ENCODE measurements at regions not wholly inside any gene's neighbourhood (a gene's known extent, or its start where the extent isn't known, plus 50 kb on each side); places are given as distances from the start of the nearest gene placed in this dataset.

DNA sequence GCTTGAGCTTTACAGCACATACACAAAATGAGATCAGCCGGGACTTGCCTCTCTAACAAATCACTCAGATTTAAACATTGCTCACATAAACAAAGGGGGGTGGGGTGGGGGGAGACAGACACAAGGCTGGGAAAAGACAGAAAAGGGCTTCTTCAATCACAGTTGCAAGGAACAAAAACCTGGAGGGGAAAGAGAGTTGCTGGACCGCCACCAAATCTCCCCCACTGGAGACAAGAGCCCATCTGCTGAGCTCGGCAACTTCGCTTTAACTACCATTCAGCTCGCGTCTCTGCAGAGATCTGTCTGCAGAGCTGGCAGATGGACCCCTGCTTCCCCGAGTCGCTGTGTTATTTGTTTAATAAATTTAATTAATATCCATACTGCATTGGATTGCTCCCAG, 165.0 kb downstream of the RCN1 start:
- no peaks in the 10 kb centered on the region for H3K4me1 Mint-ChIP-seq
- peaks cover 23% of the 10 kb centered on the region for H3K27me3 Mint-ChIP-seq
- ATAC-seq (replicated peaks; ENCODE audit: extremely low read depth, poor library complexity, severe bottlenecking) (no peak), DNase-seq (ENCODE audit: low spot score in 2 of 2) (no peak)
- H3K36me3 Mint-ChIP-seq (ENCODE audit: insufficient read depth): no peaks in the 10 kb centered on the region
- no peak overlapping the region for H3K4me3 Mint-ChIP-seq
- H3K9me3 Mint-ChIP-seq: no peaks in the 10 kb centered on the region
- H3K27ac Mint-ChIP-seq (ENCODE audit: low read depth): no peak overlapping the region

DNA sequence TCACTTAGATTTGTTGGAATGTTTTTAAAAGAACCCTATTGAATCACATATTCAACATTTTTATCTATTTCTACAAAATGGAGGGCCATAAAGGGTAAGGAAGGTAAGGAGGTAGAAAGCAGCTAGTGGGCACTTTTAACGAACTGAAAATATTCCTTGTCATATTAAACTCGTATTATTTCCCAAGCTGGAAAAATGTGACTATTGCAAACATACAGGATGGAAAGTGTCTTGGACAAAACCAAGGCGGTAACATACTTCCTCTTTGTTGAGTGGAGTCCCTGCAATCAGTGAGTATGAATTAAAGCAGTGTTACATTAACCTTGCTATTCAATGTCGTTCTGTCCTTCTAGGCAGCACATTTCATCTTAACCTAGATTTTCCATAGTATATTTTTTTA, 165.6 kb downstream of the RCN1 start:
- no peaks in the 10 kb centered on the region for H3K36me3 Mint-ChIP-seq (ENCODE audit: insufficient read depth)
- no peak for DNase-seq (ENCODE audit: low spot score in 2 of 2)
- no peak for ATAC-seq (replicated peaks; ENCODE audit: extremely low read depth, poor library complexity, severe bottlenecking)
- H3K4me1 Mint-ChIP-seq: no peaks in the 10 kb centered on the region
- H3K9me3 Mint-ChIP-seq: no peaks in the 10 kb centered on the region
- H3K27ac Mint-ChIP-seq (ENCODE audit: low read depth): no peak overlapping the region
- H3K4me3 Mint-ChIP-seq: no peak overlapping the region
- H3K27me3 Mint-ChIP-seq: peaks cover 27% of the 10 kb centered on the region

DNA sequence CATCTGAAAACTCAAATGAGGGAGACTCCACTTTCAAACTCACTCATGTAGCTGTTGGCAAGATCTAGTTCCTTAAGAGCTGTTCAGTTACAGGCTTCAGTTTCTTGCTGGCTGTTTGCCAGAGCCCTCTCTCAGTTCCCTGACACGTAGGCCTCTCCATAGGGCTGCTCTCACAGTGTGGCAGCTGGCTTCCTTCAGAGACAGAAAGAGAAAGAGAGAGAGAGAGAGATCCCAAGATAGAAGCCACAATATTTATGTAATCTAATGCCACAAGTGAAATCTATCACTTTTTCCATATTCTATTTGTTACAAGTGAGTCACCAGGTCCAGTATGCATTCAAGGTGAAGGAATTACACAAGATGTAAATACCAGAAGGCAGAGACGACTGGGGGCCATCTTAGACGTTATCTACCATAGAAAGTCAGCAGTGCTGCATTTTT, 168.8 kb downstream of the RCN1 start:
- ATAC-seq (replicated peaks; ENCODE audit: extremely low read depth, poor library complexity, severe bottlenecking) (no peak), DNase-seq (ENCODE audit: low spot score in 2 of 2) (no peak)
- Mint-ChIP-seq H3K9me3 (no peaks in the 10 kb centered on the region), H3K4me1 (no peaks in the 10 kb centered on the region), H3K4me3 (no peak overlapping the region), H3K27me3 (peaks cover 41% of the 10 kb centered on the region), H3K27ac (ENCODE audit: low read depth) (no peak overlapping the region), H3K36me3 (ENCODE audit: insufficient read depth) (no peaks in the 10 kb centered on the region)

DNA sequence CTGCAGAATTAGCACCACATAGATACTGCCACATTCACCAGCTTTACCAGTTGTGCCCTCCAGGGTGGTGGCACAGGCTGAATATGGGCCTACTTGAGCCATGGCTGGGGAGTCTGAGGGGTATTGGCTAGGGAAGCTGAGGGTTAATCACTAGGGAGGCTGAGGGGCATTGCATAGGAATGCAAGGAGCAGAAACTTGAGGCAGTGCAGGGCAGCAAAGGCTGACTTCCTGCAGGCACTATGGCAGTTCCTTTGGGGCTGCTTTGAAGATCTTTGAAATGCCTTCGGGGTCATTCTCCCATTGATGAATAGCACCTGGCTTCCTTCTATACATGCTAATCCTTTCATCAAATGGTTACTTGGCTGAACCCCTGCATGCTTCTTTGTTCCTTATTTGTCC, 171.5 kb downstream of the RCN1 start:
- Mint-ChIP-seq H3K4me3 (no peak overlapping the region), H3K27me3 (peaks cover 39% of the 10 kb centered on the region), H3K36me3 (ENCODE audit: insufficient read depth) (no peaks in the 10 kb centered on the region), H3K9me3 (no peaks in the 10 kb centered on the region), H3K27ac (ENCODE audit: low read depth) (no peak overlapping the region), H3K4me1 (no peaks in the 10 kb centered on the region)
- DNase-seq (ENCODE audit: low spot score in 2 of 2) (no peak), ATAC-seq (replicated peaks; ENCODE audit: extremely low read depth, poor library complexity, severe bottlenecking) (no peak)

DNA sequence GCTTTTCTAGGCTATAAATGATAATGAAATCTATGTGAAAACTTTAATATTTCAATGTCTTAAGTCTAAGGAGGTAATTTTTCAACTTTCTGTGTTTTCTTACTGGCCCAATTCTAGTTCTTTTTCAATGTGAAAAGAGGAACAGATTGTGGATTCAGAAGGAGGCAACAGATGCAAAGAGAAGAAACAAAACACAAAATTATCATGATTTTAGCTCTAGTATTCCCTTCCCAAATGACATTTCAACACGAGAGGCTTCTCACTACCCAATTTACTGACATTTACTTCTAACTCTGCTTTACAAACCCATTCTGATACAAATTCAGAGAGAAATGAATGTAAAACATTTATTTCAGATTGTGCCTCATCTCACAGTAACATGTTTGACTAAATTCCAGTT, 169.4 kb downstream of the WT1 start:
- H3K4me1 Mint-ChIP-seq: no peaks in the 10 kb centered on the region
- no peak overlapping the region for H3K27ac Mint-ChIP-seq (ENCODE audit: low read depth)
- H3K4me3 Mint-ChIP-seq: no peak overlapping the region
- H3K36me3 Mint-ChIP-seq (ENCODE audit: insufficient read depth): no peaks in the 10 kb centered on the region
- H3K9me3 Mint-ChIP-seq: no peaks in the 10 kb centered on the region
- ATAC-seq (replicated peaks; ENCODE audit: extremely low read depth, poor library complexity, severe bottlenecking) (no peak), DNase-seq (ENCODE audit: low spot score in 2 of 2) (no peak)
- H3K27me3 Mint-ChIP-seq: peaks cover 55% of the 10 kb centered on the region

- Mint-ChIP-seq H3K9me3 (no peaks in the 10 kb centered on the region), H3K36me3 (ENCODE audit: insufficient read depth) (no peaks in the 10 kb centered on the region), H3K27ac (ENCODE audit: low read depth) (no peak overlapping the region), H3K4me3 (no peak overlapping the region), H3K27me3 (peaks cover 57% of the 10 kb centered on the region), H3K4me1 (no peaks in the 10 kb centered on the region)
- ATAC-seq (replicated peaks; ENCODE audit: extremely low read depth, poor library complexity, severe bottlenecking) (no peak), DNase-seq (ENCODE audit: low spot score in 2 of 2) (no peak)
These were observed 168.7 kb downstream of the WT1 start for GRCh38 chr11:32266601-32267000.

DNA sequence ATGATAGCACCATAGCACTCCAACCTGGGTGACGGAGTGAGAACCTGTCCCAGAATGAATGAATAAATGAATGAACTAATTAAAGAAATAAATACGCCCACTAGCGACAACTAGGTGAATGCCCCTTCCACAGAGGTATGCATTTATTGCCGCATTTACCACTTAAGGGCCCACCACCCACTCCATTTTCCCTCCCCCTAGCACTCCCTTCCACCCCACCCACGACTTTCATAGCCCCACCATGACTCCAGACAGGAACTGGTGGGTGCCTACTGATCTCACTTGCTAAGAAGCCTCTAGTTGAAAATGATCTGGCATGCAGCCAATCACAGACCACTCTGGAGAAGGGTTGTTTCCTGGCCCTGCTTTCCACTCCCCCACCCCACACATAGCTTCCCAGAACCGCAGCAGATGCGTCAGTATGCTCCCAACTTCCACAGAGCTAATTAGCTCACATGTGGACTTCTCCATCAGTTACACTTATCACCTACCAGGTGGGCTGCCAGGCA, 167.6 kb downstream of the WT1 start:
- Mint-ChIP-seq H3K9me3 (no peaks in the 10 kb centered on the region), H3K36me3 (ENCODE audit: insufficient read depth) (no peaks in the 10 kb centered on the region), H3K4me3 (no peak overlapping the region), H3K4me1 (no peaks in the 10 kb centered on the region), H3K27me3 (peaks cover 56% of the 10 kb centered on the region), H3K27ac (ENCODE audit: low read depth) (no peak overlapping the region)
- no peak for DNase-seq (ENCODE audit: low spot score in 2 of 2)
- no peak for ATAC-seq (replicated peaks; ENCODE audit: extremely low read depth, poor library complexity, severe bottlenecking)

- DNase-seq (ENCODE audit: low spot score in 2 of 2) (no peak), ATAC-seq (replicated peaks; ENCODE audit: extremely low read depth, poor library complexity, severe bottlenecking) (no peak)
- Mint-ChIP-seq H3K36me3 (ENCODE audit: insufficient read depth) (no peaks in the 10 kb centered on the region), H3K9me3 (no peaks in the 10 kb centered on the region), H3K4me3 (no peak overlapping the region), H3K27ac (ENCODE audit: low read depth) (no peak overlapping the region), H3K4me1 (no peaks in the 10 kb centered on the region), H3K27me3 (peaks cover 78% of the 10 kb centered on the region)
These were observed 161.4 kb downstream of the WT1 start for GRCh38 chr11:32273931-32274330.

DNA sequence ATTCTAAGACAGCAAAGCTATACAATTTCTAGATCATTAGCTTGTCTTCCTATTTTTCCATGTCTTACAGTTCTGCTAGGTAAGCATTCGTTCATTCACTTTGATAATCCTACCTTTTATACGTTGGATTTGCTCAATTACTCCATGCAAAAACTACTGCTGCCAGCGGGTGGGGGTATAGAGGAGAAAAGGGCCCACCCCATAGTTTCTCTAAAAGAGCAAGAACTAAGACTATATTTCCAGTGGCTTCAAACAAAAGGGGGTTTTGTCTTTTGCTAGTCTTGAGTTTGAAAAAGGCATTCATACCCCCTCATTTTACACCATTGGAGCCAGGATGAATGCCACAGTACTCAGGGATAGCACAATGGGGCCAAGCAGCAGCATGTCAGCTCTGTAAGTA, 155.7 kb downstream of the WT1 start:
- peaks cover 92% of the 10 kb centered on the region for H3K27me3 Mint-ChIP-seq
- no peaks in the 10 kb centered on the region for H3K4me1 Mint-ChIP-seq
- no peaks in the 10 kb centered on the region for H3K36me3 Mint-ChIP-seq (ENCODE audit: insufficient read depth)
- H3K4me3 Mint-ChIP-seq: no peak overlapping the region
- ATAC-seq (replicated peaks; ENCODE audit: extremely low read depth, poor library complexity, severe bottlenecking): no peak
- DNase-seq (ENCODE audit: low spot score in 2 of 2): no peak
- H3K27ac Mint-ChIP-seq (ENCODE audit: low read depth): no peak overlapping the region
- no peaks in the 10 kb centered on the region for H3K9me3 Mint-ChIP-seq

GRCh38 chr11:32280339-32280738, 155.0 kb downstream of the WT1 start:
- no peak for DNase-seq (ENCODE audit: low spot score in 2 of 2)
- Mint-ChIP-seq H3K27me3 (peaks cover 92% of the 10 kb centered on the region), H3K27ac (ENCODE audit: low read depth) (no peak overlapping the region), H3K4me3 (no peak overlapping the region), H3K36me3 (ENCODE audit: insufficient read depth) (no peaks in the 10 kb centered on the region), H3K9me3 (no peaks in the 10 kb centered on the region), H3K4me1 (no peaks in the 10 kb centered on the region)
- no peak for ATAC-seq (replicated peaks; ENCODE audit: extremely low read depth, poor library complexity, severe bottlenecking)

DNA sequence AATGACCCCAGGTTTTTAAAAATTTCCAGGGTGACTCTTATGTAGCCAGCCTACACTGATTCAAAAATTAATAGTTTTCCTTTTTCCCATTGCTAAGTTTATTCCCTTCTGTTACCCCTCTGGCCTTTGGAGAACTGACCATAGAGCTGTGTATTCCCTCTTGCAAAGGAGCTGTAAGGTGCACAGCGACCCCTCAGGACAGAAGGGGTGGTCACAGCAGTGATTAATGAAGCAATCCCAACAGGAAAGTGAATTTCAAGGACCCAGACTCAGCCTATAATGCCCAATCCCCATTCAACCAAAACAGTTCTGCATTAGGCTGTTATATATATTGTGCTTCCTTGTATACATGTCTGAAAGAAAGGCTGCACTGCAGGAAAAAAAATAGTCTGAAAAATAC, 147.1 kb downstream of the WT1 start:
- H3K36me3 Mint-ChIP-seq (ENCODE audit: insufficient read depth): no peaks in the 10 kb centered on the region
- no peaks in the 10 kb centered on the region for H3K9me3 Mint-ChIP-seq
- H3K4me1 Mint-ChIP-seq: no peaks in the 10 kb centered on the region
- peaks cover 75% of the 10 kb centered on the region for H3K27me3 Mint-ChIP-seq
- H3K27ac Mint-ChIP-seq (ENCODE audit: low read depth): no peak overlapping the region
- ATAC-seq (replicated peaks; ENCODE audit: extremely low read depth, poor library complexity, severe bottlenecking) (no peak), DNase-seq (ENCODE audit: low spot score in 2 of 2) (no peak)
- H3K4me3 Mint-ChIP-seq: no peak overlapping the region

GRCh38 chr11:32289701-32290100, 145.6 kb downstream of the WT1 start:
- Mint-ChIP-seq H3K27me3 (peaks cover 61% of the 10 kb centered on the region), H3K27ac (ENCODE audit: low read depth) (no peak overlapping the region), H3K36me3 (ENCODE audit: insufficient read depth) (no peaks in the 10 kb centered on the region), H3K4me1 (no peaks in the 10 kb centered on the region), H3K9me3 (no peaks in the 10 kb centered on the region), H3K4me3 (no peak overlapping the region)
- DNase-seq (ENCODE audit: low spot score in 2 of 2) (no peak), ATAC-seq (replicated peaks; ENCODE audit: extremely low read depth, poor library complexity, severe bottlenecking) (no peak)

DNA sequence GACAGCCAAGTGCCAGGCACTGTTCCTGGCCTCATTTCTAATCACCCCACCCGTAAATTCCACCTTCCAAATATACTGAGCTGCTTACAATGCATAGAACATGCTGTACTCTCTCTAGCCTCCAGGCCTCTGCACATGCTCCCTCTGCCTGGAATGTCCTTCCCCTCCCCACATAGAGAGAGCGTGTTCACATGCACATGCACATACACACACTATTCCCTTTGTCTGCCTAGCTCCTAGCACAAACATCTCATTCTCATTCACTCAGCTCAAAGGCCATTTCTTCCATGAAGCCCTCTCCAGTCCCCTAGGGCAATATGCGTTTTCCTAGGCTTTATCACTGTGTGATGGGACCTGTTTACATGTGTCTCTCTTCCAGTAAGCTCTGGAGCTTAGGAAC, 144.6 kb downstream of the WT1 start:
- no peaks in the 10 kb centered on the region for H3K9me3 Mint-ChIP-seq
- H3K27me3 Mint-ChIP-seq: peaks cover 50% of the 10 kb centered on the region
- H3K36me3 Mint-ChIP-seq (ENCODE audit: insufficient read depth): no peaks in the 10 kb centered on the region
- no peaks in the 10 kb centered on the region for H3K4me1 Mint-ChIP-seq
- ATAC-seq (replicated peaks; ENCODE audit: extremely low read depth, poor library complexity, severe bottlenecking): no peak
- DNase-seq (ENCODE audit: low spot score in 2 of 2): no peak
- no peak overlapping the region for H3K4me3 Mint-ChIP-seq
- H3K27ac Mint-ChIP-seq (ENCODE audit: low read depth): no peak overlapping the region

DNA sequence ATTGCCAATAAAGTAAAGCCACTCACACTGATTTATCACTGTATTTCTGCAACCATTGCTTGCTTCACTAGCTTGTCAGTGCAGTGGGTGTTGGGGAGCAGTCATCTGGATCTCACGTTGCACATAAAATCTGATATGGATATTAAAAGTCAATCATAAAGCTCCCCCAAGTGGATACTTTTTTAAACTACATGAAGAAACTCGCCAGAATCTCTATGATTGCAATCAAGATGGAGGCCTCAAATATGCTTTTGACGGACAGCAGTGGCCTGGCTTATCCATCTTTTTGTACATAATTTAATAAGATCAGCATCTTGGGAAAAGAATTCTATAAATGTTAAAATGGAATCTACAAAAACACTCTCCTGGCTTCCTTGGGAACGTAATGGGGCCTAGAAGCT, 137.7 kb downstream of the WT1 start:
- Mint-ChIP-seq H3K4me1 (no peaks in the 10 kb centered on the region), H3K27me3 (no peaks in the 10 kb centered on the region), H3K4me3 (no peak overlapping the region), H3K27ac (ENCODE audit: low read depth) (no peak overlapping the region), H3K9me3 (no peaks in the 10 kb centered on the region), H3K36me3 (ENCODE audit: insufficient read depth) (peaks cover 4% of the 10 kb centered on the region)
- ATAC-seq (replicated peaks; ENCODE audit: extremely low read depth, poor library complexity, severe bottlenecking): peak; percentile 24
- no peak for DNase-seq (ENCODE audit: low spot score in 2 of 2)
